HCT116 (cell line): ENCODE measurements at regions not wholly inside any gene's neighbourhood (a gene's known extent, or its start where the extent isn't known, plus 50 kb on each side); places are given as distances from the start of the nearest gene placed in this dataset.

Experiments used
- ATAC-seq: fragments of 200-7000 bp; cut with Tn5 transposase; 2 replicates; pipeline ENCODE4 v1.9.1; 2020; ENCODE audit warnings: mild to moderate bottlenecking, moderate library complexity
- BruUV-seq: library from RNA; stranded (reverse); fragments of 400-500 nt; replicated peaks from 2 replicates; lab custom pipeline; 2021; lab: Mats Ljungman, UMichigan
- CTCF ChIA-PET: fragments of 300-600 bp; sonication (Branson Sonifier 250); formaldehyde crosslinking; loops from one replicate; lab custom pipeline; 2021; ENCODE audit warnings: antibody characterized with exemption; lab: Charles Lee
- POLR2A ChIA-PET: fragments of 300-600, 350-600 bp; sonication (Branson Sonifier 250); formaldehyde crosslinking; loops from one replicate; lab custom pipeline; 2021; ENCODE audit warnings: antibody characterized with exemption; lab: Charles Lee
- RAD21 ChIA-PET, 2 experiments: fragments of 300-600 bp; sonication (Branson Sonifier 250); formaldehyde crosslinking; loops; one replicate each; lab custom pipeline; 2023; ENCODE audit warnings: low total read pairs in 2 of 2; ENCODE audit not compliant: uncharacterized antibody in 2 of 2, unreplicated experiment in 2 of 2, low non-redundant PET in 1 of 2; lab: Charles Lee
- DNase-seq: peaks from one replicate; pipeline ENCODE4 v3.0.0-alpha.2; 2010; ENCODE audit warnings: low read depth, low spot score
- H2AFZ ChIP-seq: fragments of 200-600 bp; shearing (Covaris generic), sonication (generic); 2 replicates; pipeline ENCODE4 v1.6.1; 2017; ENCODE audit warnings: low read depth, mixed run types, mixed read lengths, antibody characterized with exemption, low read length; ENCODE audit not compliant: poor library complexity, severe bottlenecking
- H3K27ac ChIP-seq: 2 replicates; pipeline ENCODE4 v1.5.1; 2012; ENCODE audit warnings: low read depth, low read length
- H3K27me3 ChIP-seq: fragments of 200-600 bp; sonication (generic); 2 replicates; pipeline ENCODE4 v1.6.1; 2016; ENCODE audit warnings: mixed run types, low read length, mixed read lengths; ENCODE audit not compliant: insufficient read depth
- H3K36me3 ChIP-seq, 2 experiments: fragments of 200-500 bp in 1 of 2; fragments of 200-600 bp in 1 of 2; sonication (Bioruptor generic) in 1 of 2; sonication (generic) in 1 of 2; 2 replicates each; pipeline versions ENCODE4 v1.5.1 to v1.6.1; 2014 to 2016; ENCODE audit warnings: low read length in 2 of 2, inconsistent platforms in 1 of 2, mixed read lengths in 1 of 2, mixed run types in 1 of 2; ENCODE audit not compliant: insufficient read depth in 2 of 2, control insufficient read depth in 1 of 2
- H3K4me1 ChIP-seq, 2 experiments: fragments of 200-600 bp in 1 of 2; sonication (generic) in 1 of 2; 2 replicates each; pipeline versions ENCODE4 v1.5.1 to v1.6.1; 2012 to 2017; ENCODE audit warnings: low read length in 2 of 2, inconsistent platforms in 1 of 2, mild to moderate bottlenecking in 1 of 2, mixed read lengths in 1 of 2, mixed run types in 1 of 2, moderate library complexity in 1 of 2; ENCODE audit not compliant: insufficient read depth in 2 of 2, control insufficient read depth in 1 of 2
- H3K4me2 ChIP-seq: fragments of 200-600 bp; sonication (generic); 2 replicates; pipeline ENCODE4 v1.6.1; 2017; ENCODE audit warnings: mixed run types, low read length, mixed read lengths
- H3K4me3 ChIP-seq, 2 experiments: fragments of 200-600 bp in 1 of 2; sonication (generic) in 1 of 2; replicated peaks in 1 of 2; 2 replicates each; pipeline ENCODE4 v1.5.1; 2011 to 2016; ENCODE audit warnings: low read length in 2 of 2, control low read depth in 1 of 2, low read depth in 1 of 2, mild to moderate bottlenecking in 1 of 2, mixed read lengths in 1 of 2, mixed run types in 1 of 2
- H3K79me2 ChIP-seq: fragments of 200-600 bp; sonication (generic); 2 replicates; pipeline ENCODE4 v1.6.1; 2017; ENCODE audit warnings: mild to moderate bottlenecking, mixed run types, low read length, moderate library complexity, mixed read lengths; ENCODE audit not compliant: insufficient read depth
- H3K9ac ChIP-seq: fragments of 200-600 bp; sonication (generic); 2 replicates; pipeline ENCODE4 v1.6.1; 2016; ENCODE audit warnings: low read length, mixed read lengths
- H3K9me2 ChIP-seq: fragments of 200-600 bp; sonication (generic), shearing (Covaris generic); 2 replicates; pipeline ENCODE4 v1.6.1; 2017; ENCODE audit warnings: mixed run types, mild to moderate bottlenecking, moderate library complexity; ENCODE audit not compliant: insufficient read depth
- H3K9me3 ChIP-seq, 2 experiments: fragments of 200-500 bp in 1 of 2; fragments of 200-600 bp in 1 of 2; sonication (Bioruptor generic) in 1 of 2; sonication (generic) in 1 of 2; 2 replicates each; pipeline ENCODE4 v1.6.1; 2014 to 2017; ENCODE audit warnings: low read length in 2 of 2, mixed read lengths in 2 of 2, inconsistent platforms in 1 of 2, low read depth in 1 of 2, mild to moderate bottlenecking in 1 of 2, mixed run types in 1 of 2, moderate library complexity in 1 of 2; ENCODE audit not compliant: control insufficient read depth in 1 of 2, insufficient read depth in 1 of 2
- H4K20me1 ChIP-seq: fragments of 200-600 bp; sonication (generic), shearing (Covaris generic); 2 replicates; pipeline ENCODE4 v1.6.1; 2017; ENCODE audit warnings: mixed run types, mild to moderate bottlenecking, moderate library complexity; ENCODE audit not compliant: insufficient read depth
- CBX3 ChIP-seq: IDR thresholded peaks from 2 replicates; pipeline ENCODE4 v1.6.1; 2012; ENCODE audit warnings: low read depth
- CEBPB ChIP-seq: IDR thresholded peaks from 2 replicates; pipeline ENCODE4 v1.6.1; 2012; ENCODE audit warnings: low read depth
- CTCF ChIP-seq, 3 experiments: fragments of 200-600 bp in 1 of 3; sonication (generic) in 1 of 3; IDR thresholded peaks in 2 of 3; conservative IDR thresholded peaks in 1 of 3; 2 replicates each; pipeline ENCODE4 v1.5.1; 2012 to 2017; ENCODE audit warnings: low read depth in 2 of 3, low read length in 2 of 3, antibody characterized with exemption in 1 of 3, borderline replicate concordance in 1 of 3, control low read depth in 1 of 3, mild to moderate bottlenecking in 1 of 3, mixed read lengths in 1 of 3, mixed run types in 1 of 3, moderate library complexity in 1 of 3; ENCODE audit not compliant: insufficient read depth in 1 of 3
- EGR1 ChIP-seq: IDR thresholded peaks from 2 replicates; pipeline ENCODE4 v1.6.1; 2012; ENCODE audit warnings: low read depth
- ELF1 ChIP-seq: IDR thresholded peaks from 2 replicates; pipeline ENCODE4 v1.6.1; 2012; ENCODE audit warnings: low read depth, borderline replicate concordance
- EZH2 ChIP-seq: fragments of 200-600 bp; sonication (generic); IDR thresholded peaks from 2 replicates; pipeline ENCODE4 v1.6.1; 2017; ENCODE audit warnings: antibody characterized with exemption, mixed run types
- EZH2phosphoT487 ChIP-seq: fragments of 200-600 bp; IDR thresholded peaks from 2 replicates; pipeline ENCODE4 v1.6.1; 2018; ENCODE audit warnings: antibody characterized with exemption, borderline replicate concordance
- JUND ChIP-seq: IDR thresholded peaks from 2 replicates; pipeline ENCODE4 v1.6.1; 2012
- MAX ChIP-seq: IDR thresholded peaks from 2 replicates; pipeline ENCODE4 v1.6.1; 2012
- POLR2A ChIP-seq: IDR thresholded peaks from 2 replicates; pipeline ENCODE4 v1.7.0; 2011; ENCODE audit warnings: borderline replicate concordance; ENCODE audit not compliant: insufficient read depth, insufficient read length; ENCODE audit errors: extremely low read depth
- POLR2AphosphoS5 ChIP-seq: IDR thresholded peaks from 2 replicates; pipeline ENCODE4 v1.6.1; 2011; ENCODE audit warnings: mild to moderate bottlenecking, low read depth, low read length, moderate library complexity
- SIN3A ChIP-seq: IDR thresholded peaks from 2 replicates; pipeline ENCODE4 v1.6.1; 2012; ENCODE audit warnings: low read depth
- SP1 ChIP-seq: IDR thresholded peaks from 2 replicates; pipeline ENCODE4 v1.6.1; 2012; ENCODE audit warnings: low read depth
- SRF ChIP-seq: IDR thresholded peaks from 2 replicates; pipeline ENCODE4 v1.6.1; 2012; ENCODE audit warnings: low read depth
- TCF7L2 ChIP-seq: IDR thresholded peaks from 2 replicates; pipeline ENCODE4 v1.7.0; 2011; ENCODE audit warnings: borderline replicate concordance, inconsistent platforms; ENCODE audit not compliant: insufficient read depth, insufficient read length; ENCODE audit errors: extremely low read depth
- YY1 ChIP-seq: IDR thresholded peaks from 2 replicates; pipeline ENCODE4 v1.6.1; 2011; ENCODE audit warnings: low read length, low read depth, moderate library complexity, mild to moderate bottlenecking; ENCODE audit not compliant: insufficient replicate concordance; ENCODE audit errors: extremely low read depth
- ZBTB33 ChIP-seq: IDR thresholded peaks from 2 replicates; pipeline ENCODE4 v1.6.1; 2011; ENCODE audit warnings: mild to moderate bottlenecking, low read length, moderate library complexity; ENCODE audit not compliant: insufficient replicate concordance; ENCODE audit errors: extremely low read depth
- ZFX ChIP-seq: fragments of 450-650 bp; IDR thresholded peaks from 2 replicates; pipeline ENCODE4 v1.6.1; 2017
- ZNF274 ChIP-seq: fragments of 200-500 bp; sonication (Bioruptor generic); IDR thresholded peaks from 2 replicates; pipeline ENCODE4 v1.6.1; 2014; ENCODE audit warnings: mild to moderate bottlenecking, low read depth, low read length, inconsistent platforms
- intact Hi-C: fragments of 100-400 bp; cut with micrococcal nuclease; formaldehyde crosslinking; loops from 2 replicates; pipeline ENCODE4 v1.10.0; 2022

GRCh38 chr1:213549982-213550381 lies 437.8 kb upstream of the PROX1 start:
- Histone ChIP-seq H3K27ac (no peak overlapping the region), H3K4me3 (no peak overlapping the region), H3K27me3 (peaks cover 11% of the 10 kb centered on the region; the same call in 1 of the 2 replicates), H2AFZ (no peak overlapping the region), H4K20me1 (no peaks in the 10 kb centered on the region; the same call in 1 of the 2 replicates), H3K9ac (no peak overlapping the region), H3K9me3 (no peaks in the 10 kb centered on the region), H3K9me2 (no peaks in the 10 kb centered on the region), H3K79me2 (no peaks in the 10 kb centered on the region), H3K4me1 (no peaks in the 10 kb centered on the region), H3K36me3 (no peaks in the 10 kb centered on the region), H3K4me2 (no peak overlapping the region)
- ATAC-seq (no peak), DNase-seq (no peak)
- RAD21 ChIA-PET: no interaction called here
- no peak for TF ChIP-seq EZH2phosphoT487
- CTCF ChIA-PET: no interaction called here
- intact Hi-C loops: no loop called here
- BruUV-seq: no TSS peak
- POLR2A ChIA-PET: no interaction called here

GRCh38 chr1:213550804-213551203 lies 437.0 kb upstream of the PROX1 start:
- ChIA-PET RAD21 (no interaction called here), POLR2A (no interaction called here), CTCF (no interaction called here)
- H3K4me1 ChIP-seq: no peaks in the 10 kb centered on the region
- H3K9ac ChIP-seq: no peak overlapping the region
- no peaks in the 10 kb centered on the region; the same call in 1 of the 2 replicates for H4K20me1 ChIP-seq
- no peak overlapping the region for H2AFZ ChIP-seq
- DNase-seq (no peak), ATAC-seq (no peak)
- intact Hi-C loops: no loop called here
- no peaks in the 10 kb centered on the region for H3K36me3 ChIP-seq
- H3K9me2 ChIP-seq: no peaks in the 10 kb centered on the region
- no peak overlapping the region for H3K4me3 ChIP-seq
- H3K27me3 ChIP-seq: peaks cover 13% of the 10 kb centered on the region; the same call in 1 of the 2 replicates
- no peak overlapping the region for H3K4me2 ChIP-seq
- H3K9me3 ChIP-seq: no peaks in the 10 kb centered on the region
- no peak overlapping the region for H3K27ac ChIP-seq
- BruUV-seq: no TSS peak
- no peaks in the 10 kb centered on the region for H3K79me2 ChIP-seq
- TF ChIP-seq MAX: no peak
- no peak for TF ChIP-seq SIN3A
- no peak for TF ChIP-seq POLR2A
- no peak for TF ChIP-seq EZH2
- TF ChIP-seq SP1: no peak
- TF ChIP-seq ZBTB33: no peak
- TF ChIP-seq SRF: no peak
- no peak for TF ChIP-seq TCF7L2
- TF ChIP-seq JUND: no peak
- TF ChIP-seq YY1: no peak
- TF ChIP-seq EZH2phosphoT487: no peak
- TF ChIP-seq ZNF274: no peak
- TF ChIP-seq POLR2AphosphoS5: no peak
- TF ChIP-seq ZFX: no peak
- no peak for TF ChIP-seq EGR1
- no peak for TF ChIP-seq CBX3
- TF ChIP-seq CTCF (IDR thresholded peaks at IDR 0.05 in 2 of 3, conservative IDR thresholded peaks at IDR 0.05 in 1 of 3; ENCODE audit: borderline replicate concordance in 1 of 3, insufficient read depth in 1 of 3, low read depth in 2 of 3, low read length in 2 of 3): no peak
- TF ChIP-seq CEBPB: no peak
- no peak for TF ChIP-seq ELF1
